Activated CD8-positive, alpha-beta memory T cell treated with anti-CD3 and anti-CD28 coated beads for 1 hour (primary cell): ENCODE measurements at regions not wholly inside any gene's neighbourhood (a gene's known extent, or its start where the extent isn't known, plus 50 kb on each side); places are given as distances from the start of the nearest gene placed in this dataset.

Experiments
- DNase-seq, 2 donors: peaks; one replicate each; pipeline ENCODE4 v3.0.0-alpha.2; 2020; ENCODE audit warnings: low read depth in 1 of 2; ENCODE audit errors: extremely low read depth in 1 of 2

DNA sequence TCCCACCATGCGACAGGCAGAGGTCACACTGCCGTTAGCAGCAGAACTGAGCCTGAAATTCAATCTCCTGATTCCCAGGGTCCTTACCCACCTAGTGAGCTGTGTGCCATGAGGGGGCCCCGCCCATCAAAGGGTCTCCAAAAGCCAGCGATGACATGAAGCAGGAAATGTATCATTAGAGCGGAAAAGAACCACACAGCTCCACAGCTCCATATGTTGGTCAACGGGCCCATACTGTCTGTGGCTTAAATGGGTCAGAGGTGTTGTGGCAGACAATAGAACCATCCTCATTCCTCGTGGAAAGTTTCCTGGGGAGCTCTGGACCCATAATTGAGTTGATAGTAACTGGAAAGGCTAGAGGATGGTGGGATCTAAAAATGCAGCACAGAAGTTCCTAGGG lies 68.1 kb upstream of the PODXL start:
- no peak for DNase-seq

DNA sequence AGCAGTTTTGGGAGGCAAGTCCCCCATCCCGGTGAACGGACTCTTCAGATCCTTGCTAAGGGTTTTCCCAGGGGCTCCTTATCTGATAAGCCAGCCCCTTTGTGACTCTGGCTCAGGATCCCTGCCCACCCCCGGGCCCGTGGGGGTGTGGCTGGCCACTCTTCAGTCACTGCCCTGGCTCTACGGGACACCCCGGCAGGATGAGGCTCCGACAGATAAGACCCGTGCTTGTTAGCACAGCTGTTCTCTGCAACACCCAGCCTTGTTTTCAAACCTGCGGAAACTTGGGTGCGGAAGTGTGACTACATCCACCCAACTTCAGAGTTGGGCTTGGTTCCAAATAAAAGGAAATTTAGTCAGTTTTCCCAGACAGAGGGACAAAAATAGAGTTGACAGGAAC lies 66.7 kb upstream of the PODXL start:
- no peak for DNase-seq

DNA sequence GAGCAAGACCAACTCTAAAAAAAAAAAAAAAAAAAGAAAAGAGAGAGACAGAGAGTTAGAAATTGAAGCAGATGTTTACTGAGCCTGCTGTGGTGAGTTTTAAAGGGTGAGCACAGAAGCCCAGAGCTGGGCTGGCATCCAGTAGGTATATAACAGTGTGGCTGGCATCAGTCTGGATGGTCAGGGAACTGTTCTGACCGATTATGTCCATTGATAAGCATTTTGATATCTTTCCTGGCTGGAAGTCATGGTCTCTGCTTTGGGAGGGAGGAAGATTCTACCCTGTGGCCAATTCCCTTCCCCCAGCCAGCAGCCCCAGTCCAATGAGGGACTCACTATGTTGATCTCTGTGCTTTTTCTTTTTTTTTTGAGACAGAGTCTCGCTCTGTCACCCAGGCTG lies 65.2 kb upstream of the PODXL start:
- no peak for DNase-seq

DNA sequence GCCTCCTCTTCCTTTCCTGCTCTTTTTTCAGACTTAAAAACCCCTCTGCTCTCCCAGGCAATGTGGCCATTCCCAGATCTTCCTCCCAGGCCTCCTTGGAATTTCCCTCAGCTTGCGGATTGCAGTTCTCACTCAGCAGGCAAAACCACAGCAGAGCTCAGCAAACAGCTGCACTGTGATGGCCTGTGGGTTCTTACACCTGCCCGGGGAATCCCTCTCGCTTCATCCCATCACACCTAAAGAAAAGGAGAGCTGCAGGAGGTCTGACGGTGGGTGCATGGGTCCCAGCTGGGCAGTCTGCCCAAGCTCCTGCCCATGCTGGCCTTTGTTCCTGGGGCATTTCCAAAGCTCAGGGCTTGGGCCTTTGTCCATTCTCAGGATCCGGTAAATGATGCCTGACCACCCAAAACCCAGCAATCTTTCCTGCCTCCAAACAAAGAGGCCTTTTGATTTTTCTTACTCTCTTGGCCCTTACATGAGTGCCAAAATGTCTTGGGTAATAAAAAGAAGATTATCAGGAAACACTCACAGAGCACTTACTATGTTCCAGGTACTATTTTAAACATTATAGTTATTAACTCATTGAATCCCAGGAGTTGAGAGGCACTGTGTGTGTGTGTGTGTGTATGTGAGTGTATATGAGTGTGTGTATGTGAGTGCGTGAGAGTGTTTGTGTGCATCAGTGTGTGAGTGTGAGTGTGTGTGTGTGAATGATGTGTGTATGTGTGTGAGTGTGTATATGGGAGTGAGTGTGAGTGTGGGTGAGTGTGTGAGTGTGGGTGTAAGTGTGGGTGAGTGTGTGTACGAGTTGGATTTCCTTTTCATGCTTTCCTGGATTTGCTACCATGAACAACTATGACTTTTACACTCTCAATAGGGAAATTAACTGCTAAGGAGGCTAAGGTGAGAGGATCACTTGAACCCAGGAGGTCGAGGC lies 64.5 kb upstream of the PODXL start:
- no peak for DNase-seq

DNA sequence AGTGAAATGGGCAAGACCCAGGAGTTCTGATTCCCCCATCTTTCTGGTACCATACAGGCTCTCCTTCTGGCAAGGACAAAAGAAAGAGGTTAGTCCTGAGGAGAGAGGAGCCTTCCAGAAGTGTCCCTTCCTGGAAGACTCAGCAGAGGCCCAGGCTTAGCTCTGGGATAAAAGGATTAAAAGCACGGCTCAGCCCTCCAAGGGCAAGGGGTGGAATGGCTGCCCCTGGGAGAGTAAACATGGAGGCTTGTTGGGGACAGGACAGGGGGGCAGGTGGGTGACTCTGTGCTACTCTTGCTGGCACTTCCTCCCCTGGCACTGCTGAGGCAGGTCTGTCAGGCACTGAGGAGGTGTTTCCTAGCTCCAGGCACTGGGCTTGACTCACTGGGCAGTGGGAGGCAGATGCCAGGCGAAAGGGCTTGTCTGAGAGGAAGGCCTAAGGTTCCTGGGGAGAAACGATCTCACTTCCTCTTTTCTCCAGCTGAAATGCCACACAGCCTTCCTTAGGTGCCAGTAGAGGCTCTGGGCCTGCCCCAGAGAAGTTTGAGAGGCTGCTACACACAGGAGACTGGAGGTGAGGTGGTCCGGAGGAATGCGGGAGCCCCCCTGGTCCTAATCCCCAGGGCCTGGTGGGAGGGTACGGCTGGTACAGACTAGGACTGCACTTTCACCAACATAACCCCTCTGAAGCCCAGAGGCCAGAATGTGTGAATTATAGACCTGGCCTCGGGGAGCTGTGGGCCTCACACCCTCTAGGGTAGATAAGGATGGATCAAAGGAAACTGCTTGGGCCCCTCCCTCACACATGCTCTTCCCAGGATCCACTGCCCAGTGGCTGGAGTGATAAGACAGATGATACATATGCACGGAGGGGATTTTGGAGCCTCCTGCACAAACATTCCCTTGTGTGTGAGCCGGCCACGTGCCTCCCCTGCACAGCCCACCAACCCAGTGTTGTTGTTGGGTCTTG lies 63.2 kb upstream of the PODXL start:
- DNase-seq: no peak

DNA sequence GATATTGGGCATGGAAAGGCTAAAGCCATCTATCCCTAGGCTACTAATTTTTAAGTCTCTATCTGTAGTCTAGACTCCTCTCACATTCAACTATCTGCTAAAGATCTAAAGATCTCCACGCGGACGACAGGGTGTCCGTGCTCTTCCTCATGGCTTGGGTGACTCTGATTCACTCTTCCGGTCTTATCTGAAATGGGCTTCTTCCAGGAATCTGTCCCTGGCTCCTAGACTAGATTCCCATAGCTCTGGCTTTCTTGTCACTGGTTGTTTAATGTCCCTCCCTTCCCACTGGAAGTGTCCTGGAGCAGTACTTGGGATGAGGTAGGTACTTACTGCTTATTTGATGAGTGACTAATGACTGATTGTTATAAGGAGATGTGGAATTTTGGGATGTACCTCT lies 62.0 kb upstream of the PODXL start:
- no peak for DNase-seq

DNA sequence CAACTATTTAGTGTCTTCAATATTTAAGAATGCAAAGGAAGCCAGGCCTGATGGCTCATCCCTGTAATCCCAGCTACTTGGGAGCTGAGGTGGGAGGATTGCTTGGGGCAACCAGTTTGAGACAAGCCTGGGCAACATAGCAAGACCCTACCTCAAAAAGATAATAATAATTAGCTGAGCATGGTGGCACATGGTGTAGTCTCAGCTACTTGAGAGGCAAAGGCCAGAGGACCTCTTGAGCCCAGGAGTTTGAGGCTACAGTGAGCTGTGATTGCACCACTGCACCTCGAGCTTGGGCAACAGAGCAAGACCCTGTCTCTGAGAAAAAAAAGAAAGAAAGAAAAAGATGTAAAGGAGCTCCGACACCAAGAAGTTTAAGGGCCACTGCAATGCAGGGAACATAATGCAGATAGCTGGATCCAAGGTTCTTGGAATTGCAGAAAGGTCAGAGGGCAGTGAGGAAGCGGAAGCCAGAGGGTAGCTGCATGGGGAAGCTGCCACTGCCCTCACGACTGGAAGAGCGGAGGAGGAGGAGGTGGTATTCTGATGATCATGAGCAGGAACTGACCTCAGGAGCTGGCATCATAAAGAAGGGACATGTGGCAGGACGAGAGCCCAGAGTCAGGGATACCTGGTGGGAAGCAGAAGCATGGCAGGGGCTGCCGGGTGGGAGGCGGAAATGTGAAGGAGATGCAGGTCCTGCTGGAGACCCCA lies 60.2 kb upstream of the PODXL start:
- no peak for DNase-seq

DNA sequence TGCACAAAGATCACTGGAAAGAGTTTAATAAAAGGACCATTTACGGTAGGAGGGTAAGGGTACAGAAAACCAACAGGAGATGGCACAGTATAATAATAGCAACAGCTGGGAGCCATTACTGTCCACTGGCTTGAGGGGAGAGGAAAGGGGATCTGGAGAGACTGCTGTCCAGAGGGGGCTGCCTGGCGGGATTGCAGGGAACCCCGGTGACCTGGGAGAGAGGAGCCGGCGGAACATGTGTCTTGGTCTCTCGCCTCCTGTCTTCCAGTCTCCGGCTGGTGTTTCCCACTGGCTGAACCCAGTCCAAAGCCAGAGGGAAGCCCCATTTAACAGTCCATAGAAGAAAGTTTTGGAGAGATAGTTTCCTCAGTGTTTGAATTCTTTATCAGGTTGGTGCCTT lies 57.5 kb upstream of the PODXL start:
- no peak for DNase-seq

DNA sequence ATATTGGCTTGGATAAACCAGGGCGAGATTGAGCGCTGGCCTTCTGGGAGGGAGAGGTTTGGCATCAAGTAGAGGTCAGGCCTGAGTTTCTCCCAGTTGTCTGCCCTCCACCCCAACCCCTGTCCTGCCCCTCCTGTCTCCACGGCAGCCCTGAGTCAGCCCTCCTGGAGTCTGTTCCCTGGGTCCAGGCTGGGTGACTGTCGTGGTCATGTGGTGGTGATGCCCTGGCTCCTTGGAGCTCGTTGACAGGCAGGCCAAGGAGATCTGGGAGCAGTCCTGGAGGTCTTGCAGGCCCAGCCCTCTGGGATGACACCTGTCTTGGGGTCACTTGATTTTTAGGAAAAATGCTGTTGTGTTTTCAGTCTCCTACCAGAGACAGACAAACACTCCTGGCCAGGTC lies 53.6 kb upstream of the PODXL start:
- DNase-seq: no peak

DNA sequence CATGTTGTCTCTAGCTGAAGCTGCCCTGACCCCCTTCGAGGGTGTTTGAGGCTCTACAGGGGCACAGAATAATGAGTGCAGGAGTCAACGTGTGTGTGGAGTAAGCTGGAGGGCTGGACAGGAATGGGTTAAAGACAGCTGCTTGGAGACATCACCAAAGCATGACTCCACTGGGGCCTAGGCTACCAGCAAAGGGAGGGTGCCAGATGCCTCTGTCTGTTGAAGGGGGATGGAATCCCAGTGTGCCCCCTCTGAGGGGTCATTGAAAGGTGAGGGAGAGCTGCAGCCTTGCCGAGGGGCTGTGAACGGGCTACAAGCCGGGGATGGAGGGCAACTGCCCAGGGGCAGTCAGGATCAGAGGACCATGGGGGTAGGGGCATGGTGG lies 51.7 kb upstream of the PODXL start:
- DNase-seq: no peak

DNA sequence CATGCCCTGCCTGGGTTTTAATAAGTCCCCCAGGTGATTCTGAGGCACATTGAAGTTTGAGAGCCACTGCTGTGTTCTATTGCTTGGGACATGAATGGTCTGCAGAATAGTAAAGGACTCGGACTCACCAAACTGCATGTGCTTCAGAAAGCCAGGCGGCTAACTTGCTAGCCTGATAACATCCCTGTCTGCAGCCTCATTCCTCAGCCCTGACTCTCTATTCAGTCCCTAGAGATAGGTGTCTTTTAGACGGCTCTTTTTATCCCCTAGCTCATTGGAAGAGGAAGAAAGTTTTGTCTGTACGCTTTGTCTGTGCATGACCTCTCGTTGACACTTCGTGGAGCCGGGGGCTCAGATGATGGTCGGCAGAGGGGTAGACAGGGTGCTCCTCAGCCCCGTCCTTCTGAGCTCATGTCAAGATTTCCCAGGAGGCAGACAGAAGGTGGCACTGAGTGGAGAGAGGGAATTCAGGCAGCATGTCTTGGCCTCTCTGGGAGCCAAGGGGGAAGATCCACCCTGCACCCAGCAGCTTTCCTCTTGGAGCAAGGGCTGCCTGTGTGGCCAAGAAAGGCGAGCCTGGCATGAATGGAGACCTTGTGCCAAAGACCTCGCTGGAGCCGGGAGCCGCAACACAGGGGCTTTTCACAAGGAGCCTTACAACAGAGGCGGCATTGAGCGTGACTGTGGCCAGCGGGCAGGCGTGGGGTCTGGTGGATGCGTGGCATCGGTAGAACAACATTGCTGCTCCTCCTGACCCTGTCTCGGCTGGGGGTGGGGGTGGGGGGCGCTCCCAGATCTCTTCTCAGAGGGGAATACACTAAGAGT lies 51.1 kb upstream of the PODXL start:
- DNase-seq: no peak

DNA sequence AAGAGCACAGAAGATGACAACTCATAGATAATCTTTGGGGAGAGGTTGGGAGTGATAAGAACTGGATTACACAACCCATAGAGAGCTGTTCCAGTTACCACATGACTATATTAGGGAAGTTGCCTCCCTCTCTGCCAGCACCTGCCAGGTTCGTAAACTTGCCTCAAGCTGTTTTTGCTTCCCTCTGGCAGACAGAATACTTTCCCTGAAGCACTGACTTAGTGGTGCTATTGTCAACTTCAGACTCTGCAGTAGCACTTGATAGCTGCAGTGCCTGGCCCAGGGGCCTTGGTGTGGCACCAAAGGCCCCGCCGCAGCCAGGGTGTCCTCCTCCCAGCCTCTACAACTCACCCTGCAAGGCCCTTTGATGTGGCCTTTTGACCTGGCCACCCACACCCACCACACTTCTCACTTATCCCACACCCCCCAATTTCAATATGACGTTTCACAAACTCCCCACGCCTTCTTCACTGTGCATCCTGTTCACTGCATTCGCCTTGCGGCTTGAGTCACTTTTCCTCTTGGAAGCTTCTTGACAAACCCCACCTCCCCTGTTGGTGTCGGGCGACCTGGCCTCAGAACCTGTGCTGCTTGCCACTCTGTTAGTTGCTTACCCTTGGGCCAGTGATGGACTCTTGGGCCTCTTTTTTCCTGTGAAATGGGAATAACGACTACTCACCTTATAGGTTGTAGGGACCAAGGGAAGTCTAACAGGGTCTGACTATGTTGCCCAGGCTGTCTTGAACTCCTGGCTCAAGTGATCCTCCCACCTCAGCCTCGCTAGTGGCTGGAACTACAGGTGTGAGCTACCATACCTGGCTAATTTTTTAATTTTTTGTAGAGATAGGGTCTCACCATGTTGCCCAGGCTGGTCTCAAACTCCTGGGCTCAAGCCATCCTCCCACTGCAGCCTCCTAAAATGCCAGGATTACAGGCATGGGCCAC lies 50.2 kb upstream of the PODXL start:
- no peak for DNase-seq
